Gastrocnemius medialis (tissue), 4 donors: ENCODE measurements at regions not wholly inside any gene's neighbourhood (a gene's known extent, or its start where the extent isn't known, plus 50 kb on each side); places are given as distances from the start of the nearest gene placed in this dataset.

Source experiments
- ATAC-seq, 2 donors: fragments of 150-250 bp; one replicate each; pipeline ENCODE4 v1.9.1; 2016
- DNase-seq, 2 donors: peaks; one replicate each; pipeline ENCODE4 v3.0.0-alpha.2; 2019
- H3K27ac ChIP-seq, 4 donors: fragments of 200-600 bp; sonication (generic); 1 replicate in 1 of 4; 2 replicates in 3 of 4; pipeline ENCODE4 v1.5.1; 2016 to 2018; ENCODE audit warnings: mild to moderate bottlenecking in 2 of 4, moderate library complexity in 1 of 4
- H3K27me3 ChIP-seq, 3 donors: fragments of 200-600 bp; sonication (generic) in 2 of 3; 1 replicate in 1 of 3; 2 replicates in 2 of 3; pipeline versions ENCODE4 v1.5.1 to v1.6.0; 2016 to 2019; ENCODE audit warnings: mild to moderate bottlenecking in 1 of 3, moderate library complexity in 1 of 3
- H3K36me3 ChIP-seq, 2 donors: fragments of 200-600 bp; sonication (generic) in 1 of 2; one replicate each; pipeline ENCODE4 v1.5.1; 2017 to 2018
- H3K4me1 ChIP-seq, 2 donors: fragments of 200-600 bp; sonication (generic) in 1 of 2; one replicate each; pipeline ENCODE4 v1.5.1; 2016 to 2017; ENCODE audit warnings: mild to moderate bottlenecking in 2 of 2
- H3K4me3 ChIP-seq, 4 donors: fragments of 200-600 bp; sonication (generic) in 3 of 4; 1 replicate in 1 of 4; 2 replicates in 3 of 4; pipeline ENCODE4 v1.5.1; 2016 to 2019; ENCODE audit warnings: mild to moderate bottlenecking in 2 of 4
- H3K9me3 ChIP-seq, 3 donors: fragments of 200-600 bp; sonication (generic) in 2 of 3; 1 replicate in 1 of 3; 2 replicates in 2 of 3; pipeline ENCODE4 v1.5.1; 2016 to 2019
- CTCF ChIP-seq, 5 experiments: fragments of 450-650 bp in 3 of 5; fragments of 200-600 bp in 2 of 5; sonication (generic) in 2 of 5; IDR thresholded peaks in 4 of 5; conservative IDR thresholded peaks in 1 of 5; 1 replicate in 4 of 5; 2 replicates in 1 of 5; pipeline ENCODE4 v1.5.1; 2016 to 2019; ENCODE audit warnings: antibody characterized with exemption in 5 of 5, mild to moderate bottlenecking in 3 of 5, moderate library complexity in 3 of 5
- POLR2A ChIP-seq, 2 donors: fragments of 450-650 bp; IDR thresholded peaks; one replicate each; pipeline ENCODE4 v1.6.1; 2017; ENCODE audit warnings: antibody characterized with exemption in 2 of 2, mild to moderate bottlenecking in 2 of 2, moderate library complexity in 2 of 2
- in situ Hi-C, 4 donors: fragments of 200-750 bp; cut with MboI; loops; one replicate each; pipeline versions ENCODE4 v1.15.0 to v1.8.0; 2017; ENCODE audit warnings: low sequenced_read_pairs in 4 of 4
- intact Hi-C: fragments of 100-400 bp; cut with DNase I; formaldehyde crosslinking; loops from one replicate; pipeline ENCODE4 v1.15.1; 2023; ENCODE audit warnings: low total_unique reads

- in situ Hi-C loops = no loop called here
- ATAC-seq = no peak
- Histone ChIP-seq H3K4me3 (no peak overlapping the region), H3K27me3 (no peaks in the 10 kb centered on the region), H3K36me3 (no peaks in the 10 kb centered on the region), H3K4me1 (no peaks in the 10 kb centered on the region), H3K27ac (no peak overlapping the region), H3K9me3 (no peaks in the 10 kb centered on the region)
- no peak for DNase-seq
- intact Hi-C loops = no loop called here
- TF ChIP-seq CTCF (IDR thresholded peaks at IDR 0.05 in 4 of 5, conservative IDR thresholded peaks at IDR 0.05 in 1 of 5) (no peak), POLR2A (IDR thresholded peaks at IDR 0.05) (no peak)
Observed at GRCh38 chr2:122105877-122106206, 350.4 kb downstream of the TSN start.

- H3K27ac ChIP-seq = no peak overlapping the region
- intact Hi-C loops (no loop called here), in situ Hi-C loops (no loop called here)
- TF ChIP-seq POLR2A (IDR thresholded peaks at IDR 0.05) = no peak
- TF ChIP-seq CTCF (IDR thresholded peaks at IDR 0.05 in 4 of 5, conservative IDR thresholded peaks at IDR 0.05 in 1 of 5) = no peak
- no peak for DNase-seq
- no peaks in the 10 kb centered on the region for H3K9me3 ChIP-seq
- ATAC-seq = no peak
- no peaks in the 10 kb centered on the region for H3K27me3 ChIP-seq
- H3K36me3 ChIP-seq = no peaks in the 10 kb centered on the region
- H3K4me3 ChIP-seq = no peak overlapping the region
- H3K4me1 ChIP-seq = no peaks in the 10 kb centered on the region
Observed at GRCh38 chr2:122108186-122108585, 352.7 kb downstream of the TSN start.

- no peaks in the 10 kb centered on the region for H3K36me3 ChIP-seq
- in situ Hi-C loops (no loop called here), intact Hi-C loops (no loop called here)
- no peak overlapping the region for H3K4me3 ChIP-seq
- TF ChIP-seq CTCF (IDR thresholded peaks at IDR 0.05 in 4 of 5, conservative IDR thresholded peaks at IDR 0.05 in 1 of 5) (no peak), POLR2A (IDR thresholded peaks at IDR 0.05) (no peak)
- H3K27me3 ChIP-seq = no peaks in the 10 kb centered on the region
- DNase-seq = no peak
- H3K27ac ChIP-seq = no peak overlapping the region
- H3K9me3 ChIP-seq = no peaks in the 10 kb centered on the region
- ATAC-seq = no peak
- H3K4me1 ChIP-seq = no peaks in the 10 kb centered on the region
Observed at GRCh38 chr2:122112216-122113005, 357.0 kb downstream of the TSN start.

- Histone ChIP-seq H3K4me3 (no peak overlapping the region), H3K4me1 (no peaks in the 10 kb centered on the region), H3K27ac (no peak overlapping the region), H3K36me3 (no peaks in the 10 kb centered on the region), H3K9me3 (no peaks in the 10 kb centered on the region), H3K27me3 (no peaks in the 10 kb centered on the region)
- in situ Hi-C loops = no loop called here
- ATAC-seq (no peak), DNase-seq (no peak)
- TF ChIP-seq CTCF (IDR thresholded peaks at IDR 0.05 in 4 of 5, conservative IDR thresholded peaks at IDR 0.05 in 1 of 5) = no peak
- intact Hi-C loops = no loop called here
Observed at GRCh38 chr2:122114421-122114820, 359.0 kb downstream of the TSN start.

GRCh38 chr2:122117371-122117770 is 361.9 kb downstream of the TSN start:
- no peak for ATAC-seq
- in situ Hi-C loops = no loop called here

More at GRCh38 chr2:122117371-122117770, 361.9 kb downstream of the TSN start:
- H3K4me3 ChIP-seq = no peak overlapping the region
- TF ChIP-seq POLR2A (IDR thresholded peaks at IDR 0.05) (no peak), CTCF (IDR thresholded peaks at IDR 0.05 in 4 of 5, conservative IDR thresholded peaks at IDR 0.05 in 1 of 5) (no peak)
- no peaks in the 10 kb centered on the region for H3K9me3 ChIP-seq
- intact Hi-C loops = no loop called here
- H3K4me1 ChIP-seq = no peaks in the 10 kb centered on the region
- DNase-seq = no peak
- H3K36me3 ChIP-seq = no peaks in the 10 kb centered on the region
- no peak overlapping the region for H3K27ac ChIP-seq
- no peaks in the 10 kb centered on the region for H3K27me3 ChIP-seq
